Neural progenitor cell (in vitro differentiated cells): ENCODE measurements at regions not wholly inside any gene's neighbourhood (a gene's known extent, or its start where the extent isn't known, plus 50 kb on each side); places are given as distances from the start of the nearest gene placed in this dataset.

Experiments
- DNase-seq: peaks from one replicate; pipeline ENCODE4 v3.0.0-alpha.2; 2016; ENCODE audit warnings: low spot score
- H2AFZ ChIP-seq: fragments of 200-600 bp; sonication (generic); replicated peaks from 2 replicates; pipeline ENCODE4 v1.6.1; 2016; ENCODE audit warnings: antibody characterized with exemption
- H3F3A ChIP-seq: fragments of 200-600 bp; sonication (generic); 2 replicates; pipeline ENCODE4 v1.6.1; 2016; ENCODE audit warnings: antibody characterized with exemption, low read depth
- H3K27ac ChIP-seq: fragments of 200-600 bp; sonication (generic); 2 replicates; pipeline ENCODE4 v1.5.1; 2016; ENCODE audit warnings: mild to moderate bottlenecking
- H3K27me3 ChIP-seq: fragments of 200-600 bp; sonication (generic); 2 replicates; pipeline ENCODE4 v1.6.1; 2016; ENCODE audit warnings: mild to moderate bottlenecking, moderate library complexity
- H3K36me3 ChIP-seq: fragments of 200-600 bp; sonication (generic); 2 replicates; pipeline ENCODE4 v1.5.1; 2016
- H3K4me1 ChIP-seq: fragments of 200-600 bp; sonication (generic); 2 replicates; pipeline ENCODE4 v1.6.1; 2016; ENCODE audit warnings: mixed run types
- H3K4me2 ChIP-seq: fragments of 200-600 bp; sonication (generic); 2 replicates; pipeline ENCODE4 v1.6.1; 2016
- H3K4me3 ChIP-seq: fragments of 200-600 bp; sonication (generic); 2 replicates; pipeline ENCODE4 v1.5.1; 2016
- H3K79me2 ChIP-seq: fragments of 200-600 bp; sonication (generic); 2 replicates; pipeline ENCODE4 v1.6.1; 2016; ENCODE audit warnings: low read depth
- H3K9ac ChIP-seq: fragments of 200-600 bp; sonication (generic); 2 replicates; pipeline ENCODE4 v1.6.1; 2016
- H3K9me3 ChIP-seq: fragments of 200-600 bp; sonication (generic); 2 replicates; pipeline ENCODE4 v1.5.1; 2016; ENCODE audit warnings: low read depth
- H4K20me1 ChIP-seq: fragments of 200-600 bp; sonication (generic); 2 replicates; pipeline ENCODE4 v1.6.1; 2016; ENCODE audit warnings: low read depth
- H3K27ac Mint-ChIP-seq: 3 replicates; pipeline ENCODE4 v1.8.0; 2021; ENCODE audit warnings: mixed read lengths
- H3K27me3 Mint-ChIP-seq: 2 replicates; pipeline ENCODE4 v1.8.0; 2022; ENCODE audit warnings: low read depth, mild to moderate bottlenecking, inconsistent platforms, moderate library complexity, mixed read lengths; ENCODE audit not compliant: insufficient read depth
- H3K36me3 Mint-ChIP-seq: 3 replicates; pipeline ENCODE4 v1.8.0; 2021; ENCODE audit warnings: mixed read lengths
- H3K4me1 Mint-ChIP-seq: 3 replicates; pipeline ENCODE4 v1.8.0; 2021; ENCODE audit warnings: mixed read lengths
- H3K4me3 Mint-ChIP-seq: 3 replicates; pipeline ENCODE4 v1.8.0; 2021; ENCODE audit warnings: mild to moderate bottlenecking, moderate library complexity, mixed read lengths
- H3K9me3 Mint-ChIP-seq: 3 replicates; pipeline ENCODE4 v1.8.0; 2020; ENCODE audit warnings: mixed read lengths
- CTCF ChIP-seq: fragments of 200-600 bp; sonication (generic); IDR thresholded peaks from 2 replicates; pipeline ENCODE4 v1.5.1; 2017; ENCODE audit warnings: antibody characterized with exemption, mild to moderate bottlenecking
- EZH2 ChIP-seq: fragments of 200-600 bp; sonication (generic); IDR thresholded peaks from 2 replicates; pipeline ENCODE4 v1.6.1; 2017; ENCODE audit warnings: antibody characterized with exemption, mild to moderate bottlenecking, moderate library complexity
- EZH2phosphoT487 ChIP-seq: fragments of 200-600 bp; sonication (generic); IDR thresholded peaks from 2 replicates; pipeline ENCODE4 v1.6.1; 2017; ENCODE audit warnings: antibody characterized with exemption

GRCh38 chr1:54485416-54485815, 62.6 kb upstream of the ACOT11 start:
- Histone ChIP-seq H3F3A (peaks cover 24% of the 10 kb centered on the region), H2AFZ (no peak overlapping the region), H3K4me1 (peaks cover 28% of the 10 kb centered on the region), H3K36me3 (no peaks in the 10 kb centered on the region), H3K9me3 (no peaks in the 10 kb centered on the region), H4K20me1 (peaks cover 8% of the 10 kb centered on the region), H3K27me3 (peaks cover 18% of the 10 kb centered on the region), H3K9ac (no peak overlapping the region), H3K27ac (no peak overlapping the region), H3K4me3 (no peak overlapping the region), H3K79me2 (no peaks in the 10 kb centered on the region), H3K4me2 (no peak overlapping the region)
- TF ChIP-seq EZH2phosphoT487 (no peak), CTCF (no peak), EZH2 (no peak)
- Mint-ChIP-seq H3K27ac (peak overlapping the region; percentile 80), H3K4me3 (no peak overlapping the region), H3K4me1 (peaks cover 62% of the 10 kb centered on the region), H3K36me3 (no peaks in the 10 kb centered on the region), H3K9me3 (no peaks in the 10 kb centered on the region), H3K27me3 (peaks cover 6% of the 10 kb centered on the region)
- DNase-seq = no peak

GRCh38 chr1:54483875-54484437, 64.1 kb upstream of the ACOT11 start:
- peak overlapping the region; percentile 61 for H3K27ac Mint-ChIP-seq
- Histone ChIP-seq H3K27me3 (peaks cover 18% of the 10 kb centered on the region), H3K36me3 (no peaks in the 10 kb centered on the region), H4K20me1 (no peaks in the 10 kb centered on the region), H3F3A (peaks cover 11% of the 10 kb centered on the region), H2AFZ (peak overlapping the region; percentile 18), H3K4me2 (no peak overlapping the region), H3K9ac (no peak overlapping the region), H3K9me3 (no peaks in the 10 kb centered on the region), H3K4me1 (peaks cover 34% of the 10 kb centered on the region), H3K4me3 (no peak overlapping the region), H3K79me2 (no peaks in the 10 kb centered on the region), H3K27ac (no peak overlapping the region)
- no peak overlapping the region for H3K4me3 Mint-ChIP-seq
- peaks cover 10% of the 10 kb centered on the region for H3K27me3 Mint-ChIP-seq
- no peak for DNase-seq
- H3K4me1 Mint-ChIP-seq = peaks cover 67% of the 10 kb centered on the region
- H3K36me3 Mint-ChIP-seq = no peaks in the 10 kb centered on the region
- no peak for TF ChIP-seq CTCF
- no peak for TF ChIP-seq EZH2phosphoT487
- TF ChIP-seq EZH2 = no peak
- peaks cover 4% of the 10 kb centered on the region for H3K9me3 Mint-ChIP-seq

GRCh38 chr1:54481201-54481884, 66.7 kb upstream of the ACOT11 start:
- Histone ChIP-seq H3K27ac (no peak overlapping the region), H3K9ac (no peak overlapping the region), H4K20me1 (no peaks in the 10 kb centered on the region), H3F3A (peaks cover 15% of the 10 kb centered on the region), H3K4me2 (no peak overlapping the region), H3K27me3 (peaks cover 2% of the 10 kb centered on the region), H3K9me3 (no peaks in the 10 kb centered on the region), H2AFZ (no peak overlapping the region), H3K36me3 (no peaks in the 10 kb centered on the region), H3K4me1 (peaks cover 31% of the 10 kb centered on the region), H3K4me3 (no peak overlapping the region), H3K79me2 (no peaks in the 10 kb centered on the region)
- Mint-ChIP-seq H3K4me3 (no peak overlapping the region), H3K27ac (no peak overlapping the region), H3K27me3 (peaks cover 10% of the 10 kb centered on the region), H3K4me1 (peaks cover 70% of the 10 kb centered on the region), H3K36me3 (no peaks in the 10 kb centered on the region), H3K9me3 (peaks cover 4% of the 10 kb centered on the region)
- DNase-seq = no peak
- TF ChIP-seq EZH2phosphoT487 (no peak), EZH2 (no peak), CTCF (no peak)
